Vagina (tissue), 2 donors: ENCODE measurements at regions not wholly inside any gene's neighbourhood (a gene's known extent, or its start where the extent isn't known, plus 50 kb on each side); places are given as distances from the start of the nearest gene placed in this dataset.

Experiments
- DNase-seq, 2 donors: peaks; one replicate each; pipeline ENCODE4 v3.0.0-alpha.2; 2017; ENCODE audit errors: extremely low spot score in 2 of 2
- H3K27ac ChIP-seq: fragments of 200-600 bp; sonication (generic); one replicate; pipeline ENCODE4 v1.5.1; 2019
- H3K27me3 ChIP-seq: fragments of 200-600 bp; sonication (generic); one replicate; pipeline ENCODE4 v1.5.1; 2019
- H3K36me3 ChIP-seq, 2 donors: fragments of 200-600 bp; sonication (generic); one replicate each; pipeline ENCODE4 v1.5.1; 2017 to 2019
- H3K4me1 ChIP-seq: fragments of 200-600 bp; sonication (generic); one replicate; pipeline ENCODE4 v1.5.1; 2019
- H3K4me3 ChIP-seq, 2 donors: fragments of 200-600 bp; sonication (generic); 1 replicate in 1 of 2; 2 replicates in 1 of 2; pipeline ENCODE4 v1.5.1; 2016 to 2019
- H3K9me3 ChIP-seq: fragments of 200-600 bp; sonication (generic); one replicate; pipeline ENCODE4 v1.5.1; 2019
- POLR2A ChIP-seq, 2 donors: fragments of 450-650 bp; IDR thresholded peaks; one replicate each; pipeline ENCODE4 v1.6.1; 2017; ENCODE audit warnings: antibody characterized with exemption in 2 of 2, mild to moderate bottlenecking in 2 of 2, moderate library complexity in 2 of 2
- POLR2AphosphoS5 ChIP-seq, 2 donors: sonication (generic); formaldehyde crosslinking; IDR thresholded peaks; one replicate each; pipeline ENCODE4 v1.9.0; 2017; ENCODE audit warnings: antibody characterized with exemption in 2 of 2, mild to moderate bottlenecking in 2 of 2, low read depth in 1 of 2; ENCODE audit not compliant: insufficient read depth in 1 of 2
- intact Hi-C: fragments of 100-400 bp; cut with DNase I; formaldehyde crosslinking; loops from one replicate; pipeline ENCODE4 v1.15.1; 2023
- TF ChIP-seq, protein P1 (sequence below), 3 experiments: fragments of 450-650 bp in 2 of 3; fragments of 200-600 bp in 1 of 3; sonication (generic) in 1 of 3; IDR thresholded peaks; one replicate each; pipeline ENCODE4 v1.5.1; 2017 to 2019; ENCODE audit warnings: antibody characterized with exemption in 3 of 3, mild to moderate bottlenecking in 2 of 3, moderate library complexity in 2 of 3

DNA sequence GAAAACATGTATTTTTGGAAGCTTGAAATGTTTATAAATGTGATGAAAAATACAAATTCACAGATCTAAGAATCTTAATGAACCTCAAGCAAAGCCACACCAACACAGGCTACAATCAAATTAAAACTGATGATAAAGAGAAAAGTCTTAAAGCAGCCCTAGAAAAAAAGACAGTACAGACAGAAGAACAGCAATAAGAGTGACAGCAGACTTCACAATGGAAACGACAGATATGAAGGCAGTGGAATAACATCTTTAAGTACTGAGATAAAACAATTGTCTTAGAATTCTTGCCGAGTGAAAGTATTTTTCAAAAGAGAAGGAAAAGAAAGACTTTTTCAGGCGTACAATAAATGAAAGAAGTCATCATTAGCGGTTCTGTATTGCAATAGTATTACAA is 423.6 kb upstream of the LCORL start:
- H3K27me3 ChIP-seq, result no peaks in the 10 kb centered on the region
- H3K9me3 ChIP-seq, result no peaks in the 10 kb centered on the region
- no peak overlapping the region for H3K27ac ChIP-seq
- H3K4me1 ChIP-seq, result no peaks in the 10 kb centered on the region
- H3K4me3 ChIP-seq, result no peak overlapping the region
- intact Hi-C loops, result no loop called here
- H3K36me3 ChIP-seq, result no peaks in the 10 kb centered on the region
- DNase-seq, result no peak
- TF ChIP-seq, protein P1, sequence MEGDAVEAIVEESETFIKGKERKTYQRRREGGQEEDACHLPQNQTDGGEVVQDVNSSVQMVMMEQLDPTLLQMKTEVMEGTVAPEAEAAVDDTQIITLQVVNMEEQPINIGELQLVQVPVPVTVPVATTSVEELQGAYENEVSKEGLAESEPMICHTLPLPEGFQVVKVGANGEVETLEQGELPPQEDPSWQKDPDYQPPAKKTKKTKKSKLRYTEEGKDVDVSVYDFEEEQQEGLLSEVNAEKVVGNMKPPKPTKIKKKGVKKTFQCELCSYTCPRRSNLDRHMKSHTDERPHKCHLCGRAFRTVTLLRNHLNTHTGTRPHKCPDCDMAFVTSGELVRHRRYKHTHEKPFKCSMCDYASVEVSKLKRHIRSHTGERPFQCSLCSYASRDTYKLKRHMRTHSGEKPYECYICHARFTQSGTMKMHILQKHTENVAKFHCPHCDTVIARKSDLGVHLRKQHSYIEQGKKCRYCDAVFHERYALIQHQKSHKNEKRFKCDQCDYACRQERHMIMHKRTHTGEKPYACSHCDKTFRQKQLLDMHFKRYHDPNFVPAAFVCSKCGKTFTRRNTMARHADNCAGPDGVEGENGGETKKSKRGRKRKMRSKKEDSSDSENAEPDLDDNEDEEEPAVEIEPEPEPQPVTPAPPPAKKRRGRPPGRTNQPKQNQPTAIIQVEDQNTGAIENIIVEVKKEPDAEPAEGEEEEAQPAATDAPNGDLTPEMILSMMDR (IDR thresholded peaks at IDR 0.05), result no peak
- no peak for TF ChIP-seq POLR2A (IDR thresholded peaks at IDR 0.05)

DNA sequence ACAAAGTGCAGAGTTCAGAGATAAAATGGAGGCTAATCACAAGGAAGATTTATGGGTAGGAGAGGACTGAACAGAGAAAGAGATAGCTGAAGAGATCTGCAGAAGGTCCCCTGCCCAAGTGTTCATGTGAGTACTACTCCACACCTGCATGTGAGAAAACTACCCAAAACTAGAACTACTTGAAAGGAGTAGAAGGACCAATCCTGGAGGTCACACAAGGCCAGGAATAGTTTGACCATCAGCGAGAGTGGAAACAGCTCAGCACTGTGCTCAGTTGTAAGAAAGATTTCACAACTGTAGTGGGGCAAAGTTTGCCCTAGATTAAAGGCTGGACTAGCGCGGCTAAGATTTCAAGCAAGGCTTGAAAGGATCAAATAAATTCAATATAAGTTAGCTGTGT is 422.7 kb upstream of the LCORL start:
- H3K27me3 ChIP-seq, result no peaks in the 10 kb centered on the region
- H3K36me3 ChIP-seq, result no peaks in the 10 kb centered on the region
- H3K9me3 ChIP-seq, result no peaks in the 10 kb centered on the region
- no peaks in the 10 kb centered on the region for H3K4me1 ChIP-seq
- H3K4me3 ChIP-seq, result no peak overlapping the region
- intact Hi-C loops, result no loop called here
- no peak overlapping the region for H3K27ac ChIP-seq
- no peak for DNase-seq
- TF ChIP-seq POLR2AphosphoS5 (IDR thresholded peaks at IDR 0.05; ENCODE audit: insufficient read depth in 1 of 2, low read depth in 1 of 2) (no peak), POLR2A (IDR thresholded peaks at IDR 0.05) (no peak)
- TF ChIP-seq, protein P1 (IDR thresholded peaks at IDR 0.05), result no peak

DNA sequence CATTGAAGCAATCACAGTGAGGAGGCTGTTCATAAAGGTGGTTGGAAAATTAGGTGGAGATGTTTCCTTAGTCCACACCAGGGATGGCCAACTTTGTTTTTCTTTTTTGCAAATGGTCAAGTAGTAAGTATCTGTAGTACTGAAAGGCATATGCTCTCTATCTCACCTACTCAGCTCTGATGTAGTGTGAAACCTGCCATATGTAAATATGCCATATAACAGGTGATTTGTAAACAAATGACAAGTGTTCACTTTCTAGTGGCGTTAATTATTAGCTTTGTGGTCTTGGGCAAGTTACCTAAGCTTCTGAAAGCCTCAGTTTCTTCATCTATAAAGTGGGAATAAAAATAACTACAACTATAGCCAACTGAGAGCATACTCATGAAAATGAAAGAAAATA is 421.4 kb upstream of the LCORL start:
- DNase-seq, result no peak
- intact Hi-C loops, result no loop called here
- H3K36me3 ChIP-seq, result no peaks in the 10 kb centered on the region
- no peak overlapping the region for H3K4me3 ChIP-seq
- H3K9me3 ChIP-seq, result no peaks in the 10 kb centered on the region
- no peaks in the 10 kb centered on the region for H3K4me1 ChIP-seq
- no peaks in the 10 kb centered on the region for H3K27me3 ChIP-seq
- TF ChIP-seq POLR2AphosphoS5 (IDR thresholded peaks at IDR 0.05; ENCODE audit: insufficient read depth in 1 of 2, low read depth in 1 of 2), result no peak
- no peak overlapping the region for H3K27ac ChIP-seq

GRCh38 chr4:18441676-18442075 is 420.1 kb upstream of the LCORL start:
- H3K36me3 ChIP-seq, result no peaks in the 10 kb centered on the region
- no peaks in the 10 kb centered on the region for H3K4me1 ChIP-seq
- no peak for DNase-seq
- TF ChIP-seq POLR2A (IDR thresholded peaks at IDR 0.05), result no peak
- TF ChIP-seq POLR2AphosphoS5 (IDR thresholded peaks at IDR 0.05; ENCODE audit: insufficient read depth in 1 of 2, low read depth in 1 of 2), result no peak
- TF ChIP-seq, protein P1 (IDR thresholded peaks at IDR 0.05), result no peak
- H3K27me3 ChIP-seq, result no peaks in the 10 kb centered on the region
- H3K9me3 ChIP-seq, result no peaks in the 10 kb centered on the region
- H3K4me3 ChIP-seq, result no peak overlapping the region
- intact Hi-C loops, result no loop called here
- H3K27ac ChIP-seq, result no peak overlapping the region

GRCh38 chr4:18441203-18441590 is 419.6 kb upstream of the LCORL start:
- Histone ChIP-seq H3K9me3 (no peaks in the 10 kb centered on the region), H3K4me3 (no peak overlapping the region), H3K4me1 (no peaks in the 10 kb centered on the region), H3K36me3 (no peaks in the 10 kb centered on the region), H3K27me3 (no peaks in the 10 kb centered on the region), H3K27ac (no peak overlapping the region)
- DNase-seq, result no peak
- intact Hi-C loops, result no loop called here
- TF ChIP-seq POLR2A (IDR thresholded peaks at IDR 0.05) (no peak), POLR2AphosphoS5 (IDR thresholded peaks at IDR 0.05; ENCODE audit: insufficient read depth in 1 of 2, low read depth in 1 of 2) (no peak)
- TF ChIP-seq, protein P1 (IDR thresholded peaks at IDR 0.05), result no peak
